Astrocyte (in vitro differentiated cells and primary cell): ENCODE measurements at regions not wholly inside any gene's neighbourhood (a gene's known extent, or its start where the extent isn't known, plus 50 kb on each side); places are given as distances from the start of the nearest gene placed in this dataset.

ENCODE experiments used
- EZH2 ChIP-seq: IDR thresholded peaks from 2 replicates; pipeline ENCODE4 v1.6.1; 2012; ENCODE audit warnings: mild to moderate bottlenecking, low read length, inconsistent platforms; ENCODE audit not compliant: insufficient read depth
- TF ChIP-seq, protein P1 (sequence below): IDR thresholded peaks from 2 replicates; pipeline ENCODE4 v1.5.1; 2011; ENCODE audit warnings: low read depth, mild to moderate bottlenecking, inconsistent platforms, low read length, moderate library complexity; ENCODE audit not compliant: insufficient read depth

- TF ChIP-seq, protein P1, sequence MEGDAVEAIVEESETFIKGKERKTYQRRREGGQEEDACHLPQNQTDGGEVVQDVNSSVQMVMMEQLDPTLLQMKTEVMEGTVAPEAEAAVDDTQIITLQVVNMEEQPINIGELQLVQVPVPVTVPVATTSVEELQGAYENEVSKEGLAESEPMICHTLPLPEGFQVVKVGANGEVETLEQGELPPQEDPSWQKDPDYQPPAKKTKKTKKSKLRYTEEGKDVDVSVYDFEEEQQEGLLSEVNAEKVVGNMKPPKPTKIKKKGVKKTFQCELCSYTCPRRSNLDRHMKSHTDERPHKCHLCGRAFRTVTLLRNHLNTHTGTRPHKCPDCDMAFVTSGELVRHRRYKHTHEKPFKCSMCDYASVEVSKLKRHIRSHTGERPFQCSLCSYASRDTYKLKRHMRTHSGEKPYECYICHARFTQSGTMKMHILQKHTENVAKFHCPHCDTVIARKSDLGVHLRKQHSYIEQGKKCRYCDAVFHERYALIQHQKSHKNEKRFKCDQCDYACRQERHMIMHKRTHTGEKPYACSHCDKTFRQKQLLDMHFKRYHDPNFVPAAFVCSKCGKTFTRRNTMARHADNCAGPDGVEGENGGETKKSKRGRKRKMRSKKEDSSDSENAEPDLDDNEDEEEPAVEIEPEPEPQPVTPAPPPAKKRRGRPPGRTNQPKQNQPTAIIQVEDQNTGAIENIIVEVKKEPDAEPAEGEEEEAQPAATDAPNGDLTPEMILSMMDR = no peak
- no peak for TF ChIP-seq EZH2
Observed at GRCh38 chr5:27944471-27944870, 906.1 kb upstream of the CDH9 start.
